AG04449 (cell line): ENCODE measurements at regions not wholly inside any gene's neighbourhood (a gene's known extent, or its start where the extent isn't known, plus 50 kb on each side); places are given as distances from the start of the nearest gene placed in this dataset.

Experiments used
- CTCF ChIA-PET: fragments of 350-600 bp; formaldehyde crosslinking; extraction: SDS; loops from one replicate; lab custom pipeline; 2021; ENCODE audit warnings: antibody characterized with exemption; lab: Yijun Ruan, JAX
- POLR2A ChIA-PET: fragments of 400-600, 350-600 bp; formaldehyde crosslinking; extraction: SDS; loops from one replicate; lab custom pipeline; 2020; ENCODE audit warnings: antibody characterized with exemption, inconsistent platforms; lab: Yijun Ruan, JAX
- DNase-seq: peaks from one replicate; pipeline ENCODE4 v3.0.0-alpha.2; 2010; ENCODE audit warnings: low read depth, low spot score
- H3K4me3 ChIP-seq: 2 replicates; pipeline ENCODE4 v1.5.1; 2011; ENCODE audit warnings: low read depth, mild to moderate bottlenecking, control low read depth, low read length
- TF ChIP-seq, protein P1 (sequence below): IDR thresholded peaks from one replicate; pipeline ENCODE4 v1.5.1; 2011; ENCODE audit warnings: mild to moderate bottlenecking, moderate library complexity, low read length, control low read depth, inconsistent platforms; ENCODE audit not compliant: insufficient read depth; ENCODE audit errors: missing control alignments

DNA sequence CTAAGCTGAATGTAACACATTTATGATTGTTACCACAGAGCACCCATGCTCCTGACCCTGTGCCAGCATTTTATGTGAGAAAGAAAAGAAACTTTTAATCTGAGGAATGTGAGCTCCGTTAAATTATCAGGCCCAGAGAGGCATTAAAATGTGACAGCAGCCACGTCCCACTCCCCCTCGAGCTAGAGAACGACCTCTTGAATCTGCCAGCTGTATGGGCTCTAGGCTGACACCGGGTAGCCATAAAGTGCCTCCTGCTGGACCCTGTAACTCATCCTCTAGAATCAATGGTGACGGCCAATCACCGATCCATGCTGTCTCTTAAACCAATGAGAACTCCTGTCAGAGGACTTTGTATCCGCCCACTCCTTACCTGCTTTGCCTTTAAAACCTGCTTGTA is 110.2 kb upstream of the ADRA2C start:
- H3K4me3 ChIP-seq: no peak overlapping the region
- ChIA-PET CTCF (no interaction called here), POLR2A (no interaction called here)
- DNase-seq: no peak
- TF ChIP-seq, protein P1, sequence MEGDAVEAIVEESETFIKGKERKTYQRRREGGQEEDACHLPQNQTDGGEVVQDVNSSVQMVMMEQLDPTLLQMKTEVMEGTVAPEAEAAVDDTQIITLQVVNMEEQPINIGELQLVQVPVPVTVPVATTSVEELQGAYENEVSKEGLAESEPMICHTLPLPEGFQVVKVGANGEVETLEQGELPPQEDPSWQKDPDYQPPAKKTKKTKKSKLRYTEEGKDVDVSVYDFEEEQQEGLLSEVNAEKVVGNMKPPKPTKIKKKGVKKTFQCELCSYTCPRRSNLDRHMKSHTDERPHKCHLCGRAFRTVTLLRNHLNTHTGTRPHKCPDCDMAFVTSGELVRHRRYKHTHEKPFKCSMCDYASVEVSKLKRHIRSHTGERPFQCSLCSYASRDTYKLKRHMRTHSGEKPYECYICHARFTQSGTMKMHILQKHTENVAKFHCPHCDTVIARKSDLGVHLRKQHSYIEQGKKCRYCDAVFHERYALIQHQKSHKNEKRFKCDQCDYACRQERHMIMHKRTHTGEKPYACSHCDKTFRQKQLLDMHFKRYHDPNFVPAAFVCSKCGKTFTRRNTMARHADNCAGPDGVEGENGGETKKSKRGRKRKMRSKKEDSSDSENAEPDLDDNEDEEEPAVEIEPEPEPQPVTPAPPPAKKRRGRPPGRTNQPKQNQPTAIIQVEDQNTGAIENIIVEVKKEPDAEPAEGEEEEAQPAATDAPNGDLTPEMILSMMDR: no peak

DNA sequence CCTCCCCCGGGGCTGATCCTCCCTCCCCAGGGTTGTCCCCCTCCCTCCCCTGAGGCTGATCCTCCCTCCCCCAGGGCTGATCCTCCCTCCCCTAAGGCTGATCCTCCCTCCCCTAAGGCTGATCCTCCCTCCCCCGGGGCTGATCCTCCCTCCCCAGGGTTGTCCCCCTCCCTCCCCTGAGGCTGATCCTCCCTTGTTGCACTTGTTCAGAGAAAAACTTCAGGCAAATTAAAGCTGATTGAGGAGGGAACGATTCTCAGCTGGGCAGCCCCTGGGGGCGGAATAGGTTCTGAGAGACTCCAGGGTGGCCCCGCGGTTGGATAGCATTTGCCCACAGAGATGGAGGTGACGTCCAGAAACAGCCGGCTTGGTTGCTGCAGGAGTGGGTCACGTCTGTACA is 110.7 kb upstream of the ADRA2C start:
- no peak overlapping the region for H3K4me3 ChIP-seq
- ChIA-PET CTCF (no interaction called here), POLR2A (no interaction called here)
- TF ChIP-seq, protein P1: no peak
- no peak for DNase-seq

DNA sequence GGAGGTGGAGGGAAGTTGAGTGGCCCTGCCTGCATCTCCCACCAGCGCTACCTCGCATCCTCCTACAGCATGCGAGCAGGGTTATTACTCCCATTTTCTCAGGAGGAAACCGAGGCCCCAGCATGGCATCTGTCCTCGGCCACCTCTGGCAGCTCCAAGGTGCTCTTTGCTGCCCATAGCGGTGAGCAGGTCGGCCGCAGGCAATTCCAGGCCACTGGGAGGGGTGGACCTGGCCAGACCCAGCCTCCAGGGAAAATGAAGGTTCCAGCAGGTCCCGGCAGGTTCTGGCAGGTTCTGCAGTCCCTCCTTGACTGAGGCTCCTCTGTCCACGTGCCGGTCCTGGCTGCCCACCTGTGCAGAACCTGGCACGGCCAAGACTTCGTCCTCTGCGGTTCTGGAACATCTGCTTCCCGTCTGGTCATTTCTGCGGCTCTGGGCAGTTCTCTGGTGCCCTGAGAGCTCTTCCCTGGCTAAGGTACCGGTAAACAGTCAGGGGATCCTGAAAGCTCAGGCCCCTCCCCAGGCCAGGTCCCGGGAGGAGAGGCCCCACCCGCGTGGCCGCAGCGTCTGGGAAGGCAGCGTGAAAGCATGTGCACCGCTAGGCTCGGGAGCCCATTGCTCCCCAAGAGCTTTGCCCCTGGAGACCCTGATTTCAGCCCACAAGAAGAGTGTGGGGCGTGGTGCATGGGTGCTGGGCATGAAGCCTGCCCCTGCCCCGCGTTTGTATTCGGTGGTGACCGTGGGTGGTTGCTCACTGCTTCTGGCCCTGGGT is 112.0 kb upstream of the ADRA2C start:
- no peak overlapping the region for H3K4me3 ChIP-seq
- POLR2A ChIA-PET: no interaction called here
- DNase-seq: no peak
- TF ChIP-seq, protein P1: no peak
- CTCF ChIA-PET: no interaction called here

DNA sequence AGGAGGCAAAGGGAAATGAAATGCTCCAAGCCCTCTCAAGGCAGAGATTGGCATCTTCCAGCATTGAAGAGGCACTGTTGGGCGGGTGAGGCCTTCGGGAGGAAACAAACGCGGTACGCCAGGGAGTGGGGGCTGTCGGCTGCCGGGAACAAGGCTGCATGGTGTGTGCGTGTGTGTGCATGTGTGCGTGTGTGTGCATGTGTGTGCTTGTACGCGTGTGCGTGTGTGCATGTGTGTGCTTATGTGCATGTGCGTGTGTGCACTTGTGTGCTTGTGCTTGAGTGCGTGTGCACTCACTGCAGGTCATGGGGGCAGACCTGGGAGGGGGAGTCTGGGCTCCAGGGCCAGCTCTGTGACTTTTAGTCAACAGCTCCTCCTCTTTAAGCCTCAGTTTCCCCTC is 113.6 kb upstream of the ADRA2C start:
- ChIA-PET POLR2A (no interaction called here), CTCF (no interaction called here)
- TF ChIP-seq, protein P1: no peak
- H3K4me3 ChIP-seq: no peak overlapping the region
- no peak for DNase-seq

DNA sequence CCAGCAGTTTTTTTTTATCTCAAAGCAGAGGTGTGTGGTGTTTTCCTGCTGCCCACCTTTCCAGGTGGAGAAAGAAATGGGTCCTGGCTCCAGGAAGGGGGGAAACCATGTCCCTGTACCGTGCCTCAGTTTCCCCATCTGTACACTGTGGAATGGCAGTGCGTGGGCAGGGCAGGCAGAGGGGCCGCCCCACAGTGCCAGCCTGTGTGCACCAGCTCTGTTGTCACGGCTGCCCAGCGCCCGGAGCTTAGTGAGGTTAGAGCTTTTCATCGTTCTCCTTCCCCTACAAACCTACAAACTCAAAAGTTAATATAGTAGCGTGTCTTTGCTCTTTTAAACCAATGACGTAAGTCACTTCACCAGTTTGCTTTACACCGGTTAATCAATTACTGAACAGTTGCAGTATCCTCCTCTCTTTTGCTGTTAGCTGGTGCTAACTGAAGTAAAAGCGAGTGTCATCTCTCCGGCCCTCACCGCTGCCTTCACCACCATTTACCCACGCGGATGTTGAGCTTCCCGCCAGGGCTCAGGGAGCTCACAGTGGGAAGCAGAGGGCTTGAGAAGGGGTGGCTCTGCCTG is 114.8 kb upstream of the ADRA2C start:
- no peak overlapping the region for H3K4me3 ChIP-seq
- DNase-seq: no peak
- TF ChIP-seq, protein P1: no peak
- ChIA-PET POLR2A (no interaction called here), CTCF (no interaction called here)

DNA sequence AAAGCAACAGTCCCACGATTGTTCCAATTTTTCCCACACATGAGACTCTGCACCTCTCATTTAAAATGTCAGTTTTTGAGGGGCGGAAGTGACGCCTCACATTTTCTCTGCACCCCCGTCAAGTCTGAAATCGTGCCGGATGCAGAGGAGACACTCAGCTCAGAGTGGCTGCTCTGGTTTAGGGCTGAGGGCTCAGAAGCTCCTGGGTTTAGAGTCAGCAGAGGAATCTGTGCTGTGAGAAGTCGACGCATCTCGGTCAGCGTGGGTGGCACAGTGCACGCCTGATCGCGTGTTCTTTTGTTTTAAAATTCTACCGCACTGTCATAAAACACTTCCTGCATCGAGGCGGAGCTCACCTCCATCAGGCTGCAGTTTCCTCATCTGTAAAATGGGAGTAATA is 116.7 kb upstream of the ADRA2C start:
- TF ChIP-seq, protein P1: no peak
- CTCF ChIA-PET: no interaction called here
- no peak for DNase-seq

More for the DNA sequence above, 116.7 kb upstream of the ADRA2C start:
- POLR2A ChIA-PET: no interaction called here
- H3K4me3 ChIP-seq: no peak overlapping the region
